AG04450 (cell line): ENCODE measurements at regions not wholly inside any gene's neighbourhood (a gene's known extent, or its start where the extent isn't known, plus 50 kb on each side); places are given as distances from the start of the nearest gene placed in this dataset.

Source experiments
- CTCF ChIA-PET: fragments of 300-600, 350-600 bp; formaldehyde crosslinking; extraction: SDS; loops from one replicate; lab custom pipeline; 2022; ENCODE audit warnings: antibody characterized with exemption, inconsistent platforms; lab: Charles Lee
- POLR2A ChIA-PET: fragments of 350-600 bp; formaldehyde crosslinking; extraction: SDS; loops from one replicate; lab custom pipeline; 2021; ENCODE audit warnings: antibody characterized with exemption, inconsistent platforms; lab: Yijun Ruan, JAX
- DNase-seq: peaks from one replicate; pipeline ENCODE4 v3.0.0-alpha.2; 2011; ENCODE audit warnings: low read depth, low spot score
- H3K27ac ChIP-seq: one replicate; pipeline ENCODE4 v1.5.1; 2012; ENCODE audit warnings: low read depth, low read length, control low read depth
- H3K27me3 ChIP-seq: one replicate; pipeline ENCODE4 v1.6.0; 2012; ENCODE audit warnings: low read length; ENCODE audit not compliant: control insufficient read depth, insufficient read depth
- H3K4me3 ChIP-seq: 2 replicates; pipeline ENCODE4 v1.5.1; 2011; ENCODE audit warnings: mild to moderate bottlenecking, low read depth, low read length, control low read depth
- H3K9me3 ChIP-seq: 2 replicates; pipeline ENCODE4 v1.5.1; 2012; ENCODE audit warnings: low read length; ENCODE audit not compliant: control insufficient read depth, insufficient read depth
- CTCF ChIP-seq: IDR thresholded peaks from 2 replicates; pipeline ENCODE4 v1.5.1; 2011; ENCODE audit warnings: low read depth, low read length, control low read depth, inconsistent platforms

GRCh38 chr16:79429381-79430190 lies 171.0 kb downstream of the MAF start:
- CTCF ChIA-PET, result no interaction called here
- no peak for TF ChIP-seq CTCF
- Histone ChIP-seq H3K27ac (no peak overlapping the region), H3K27me3 (no peaks in the 10 kb centered on the region), H3K4me3 (no peak overlapping the region), H3K9me3 (peaks cover 49% of the 10 kb centered on the region)
- POLR2A ChIA-PET, result no interaction called here
- no peak for DNase-seq

GRCh38 chr16:79426663-79427062 lies 173.9 kb downstream of the MAF start:
- no peak for DNase-seq
- H3K9me3 ChIP-seq, result peaks cover 42% of the 10 kb centered on the region
- H3K4me3 ChIP-seq, result no peak overlapping the region
- no peaks in the 10 kb centered on the region for H3K27me3 ChIP-seq
- CTCF ChIA-PET, result no interaction called here
- TF ChIP-seq CTCF, result no peak
- POLR2A ChIA-PET, result no interaction called here
- H3K27ac ChIP-seq, result no peak overlapping the region

GRCh38 chr16:79422064-79422463 lies 178.5 kb downstream of the MAF start:
- TF ChIP-seq CTCF, result no peak
- ChIA-PET CTCF (no interaction called here), POLR2A (no interaction called here)
- Histone ChIP-seq H3K4me3 (no peak overlapping the region), H3K27ac (no peak overlapping the region), H3K9me3 (peaks cover 43% of the 10 kb centered on the region), H3K27me3 (no peaks in the 10 kb centered on the region)
- DNase-seq, result no peak

GRCh38 chr16:79421126-79421525 lies 179.4 kb downstream of the MAF start:
- Histone ChIP-seq H3K4me3 (no peak overlapping the region), H3K27me3 (no peaks in the 10 kb centered on the region), H3K27ac (no peak overlapping the region), H3K9me3 (peaks cover 39% of the 10 kb centered on the region)
- POLR2A ChIA-PET, result interaction anchor here (0.7 kb wide), 1 partner anchor 306 kb away, joined by 6 read pairs; no protein-coding TSS in a partner anchor
- CTCF ChIA-PET, result no interaction called here
- DNase-seq, result no peak
- no peak for TF ChIP-seq CTCF

- ChIA-PET POLR2A (interaction anchor here (0.7 kb wide), 1 partner anchor 306 kb away, joined by 6 read pairs; no protein-coding TSS in a partner anchor), CTCF (no interaction called here)
- TF ChIP-seq CTCF, result no peak
- Histone ChIP-seq H3K4me3 (no peak overlapping the region), H3K27ac (no peak overlapping the region), H3K9me3 (peaks cover 41% of the 10 kb centered on the region), H3K27me3 (no peaks in the 10 kb centered on the region)
- DNase-seq, result no peak
Observed at GRCh38 chr16:79420493-79420892, 180.0 kb downstream of the MAF start.
